HG03175 (cell line): ENCODE measurements at regions not wholly inside any gene's neighbourhood (a gene's known extent, or its start where the extent isn't known, plus 50 kb on each side); places are given as distances from the start of the nearest gene placed in this dataset.

Source experiments
- ATAC-seq: cut with Tn5 transposase; IDR thresholded peaks from one replicate; pipeline ENCODE4 v1.9.1; 2021; ENCODE audit warnings: mild to moderate bottlenecking, moderate library complexity; ENCODE audit not compliant: unreplicated experiment

GRCh38 chr3:3281024-3281423 lies 101.5 kb upstream of the CRBN start:
- ATAC-seq: no peak

GRCh38 chr3:3280396-3280795 lies 100.9 kb upstream of the CRBN start:
- no peak for ATAC-seq

- ATAC-seq: no peak
These were observed 98.6 kb upstream of the CRBN start for GRCh38 chr3:3278073-3278472.

GRCh38 chr3:3276630-3277029 lies 97.1 kb upstream of the CRBN start:
- ATAC-seq: no peak

- no peak for ATAC-seq
These were observed 85.3 kb upstream of the CRBN start for GRCh38 chr3:3264796-3265195.

GRCh38 chr3:3260870-3261269 lies 81.4 kb upstream of the CRBN start:
- ATAC-seq: no peak

GRCh38 chr3:3259181-3259580 lies 79.7 kb upstream of the CRBN start:
- ATAC-seq: no peak

GRCh38 chr3:3258281-3258680 lies 78.8 kb upstream of the CRBN start:
- no peak for ATAC-seq

- ATAC-seq: no peak
These were observed 62.1 kb upstream of the CRBN start for GRCh38 chr3:3241596-3241995.

GRCh38 chr3:3240986-3241385 lies 61.5 kb upstream of the CRBN start:
- no peak for ATAC-seq

- no peak for ATAC-seq
These were observed 58.5 kb upstream of the CRBN start for GRCh38 chr3:3237979-3238378.

GRCh38 chr3:3232251-3232650 lies 52.8 kb upstream of the CRBN start:
- no peak for ATAC-seq
